ENCODE measurements at regions not wholly inside any gene's neighbourhood (a gene's known extent, or its start where the extent isn't known, plus 50 kb on each side); places are given as distances from the start of the nearest gene placed in this dataset.

DNA sequence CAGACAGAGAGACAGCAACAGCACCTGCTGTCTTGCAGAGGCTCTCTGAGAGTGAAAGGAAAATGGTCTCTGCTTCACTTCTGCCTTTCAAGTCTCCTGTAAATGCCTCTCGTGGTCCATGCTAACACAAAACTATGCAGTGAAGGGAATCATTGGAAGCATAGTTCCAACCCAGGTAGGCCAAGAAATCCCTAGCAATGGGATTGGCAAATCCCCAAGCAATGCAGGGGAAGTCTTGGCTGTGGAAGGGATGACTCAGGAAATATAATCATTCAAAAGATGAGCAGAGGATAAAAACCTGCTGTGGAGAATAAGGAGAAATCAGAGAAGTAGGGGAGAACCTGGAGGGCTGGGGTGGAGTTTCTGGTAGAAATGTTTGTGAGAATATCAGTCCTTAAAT is 216.1 kb upstream of the ZBED5 start:
- no peak for TF ChIP-seq EP300 (IDR thresholded peaks at IDR 0.05)
- TF ChIP-seq, protein P1, sequence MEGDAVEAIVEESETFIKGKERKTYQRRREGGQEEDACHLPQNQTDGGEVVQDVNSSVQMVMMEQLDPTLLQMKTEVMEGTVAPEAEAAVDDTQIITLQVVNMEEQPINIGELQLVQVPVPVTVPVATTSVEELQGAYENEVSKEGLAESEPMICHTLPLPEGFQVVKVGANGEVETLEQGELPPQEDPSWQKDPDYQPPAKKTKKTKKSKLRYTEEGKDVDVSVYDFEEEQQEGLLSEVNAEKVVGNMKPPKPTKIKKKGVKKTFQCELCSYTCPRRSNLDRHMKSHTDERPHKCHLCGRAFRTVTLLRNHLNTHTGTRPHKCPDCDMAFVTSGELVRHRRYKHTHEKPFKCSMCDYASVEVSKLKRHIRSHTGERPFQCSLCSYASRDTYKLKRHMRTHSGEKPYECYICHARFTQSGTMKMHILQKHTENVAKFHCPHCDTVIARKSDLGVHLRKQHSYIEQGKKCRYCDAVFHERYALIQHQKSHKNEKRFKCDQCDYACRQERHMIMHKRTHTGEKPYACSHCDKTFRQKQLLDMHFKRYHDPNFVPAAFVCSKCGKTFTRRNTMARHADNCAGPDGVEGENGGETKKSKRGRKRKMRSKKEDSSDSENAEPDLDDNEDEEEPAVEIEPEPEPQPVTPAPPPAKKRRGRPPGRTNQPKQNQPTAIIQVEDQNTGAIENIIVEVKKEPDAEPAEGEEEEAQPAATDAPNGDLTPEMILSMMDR (IDR thresholded peaks at IDR 0.05) = no peak

Measured in esophagus muscularis mucosa (tissue), 3 donors.